H9 (cell line): ENCODE measurements at regions not wholly inside any gene's neighbourhood (a gene's known extent, or its start where the extent isn't known, plus 50 kb on each side); places are given as distances from the start of the nearest gene placed in this dataset.

ENCODE experiments used
- DNase-seq: peaks from one replicate; pipeline ENCODE4 v3.0.0-alpha.2; 2017
- H2AFZ ChIP-seq: one replicate; pipeline ENCODE4 v1.6.1; 2013; ENCODE audit warnings: mild to moderate bottlenecking, low read length, control low read depth, moderate library complexity
- H2AK5ac ChIP-seq: 2 replicates; pipeline ENCODE4 v1.6.1; 2013; ENCODE audit warnings: low read length, control low read depth, mixed read lengths; ENCODE audit not compliant: insufficient read length
- H2BK120ac ChIP-seq: one replicate; pipeline ENCODE4 v1.6.1; 2013; ENCODE audit warnings: low read depth, mild to moderate bottlenecking, low read length, control low read depth, inconsistent platforms; ENCODE audit not compliant: poor library complexity, severe bottlenecking
- H2BK12ac ChIP-seq: 2 replicates; pipeline ENCODE4 v1.6.1; 2013; ENCODE audit warnings: low read length, control low read depth, mixed read lengths, low read depth; ENCODE audit not compliant: insufficient read length
- H2BK15ac ChIP-seq: 2 replicates; pipeline ENCODE4 v1.6.1; 2013; ENCODE audit warnings: low read depth, low read length, control low read depth
- H2BK20ac ChIP-seq: one replicate; pipeline ENCODE4 v1.6.1; 2013; ENCODE audit warnings: low read depth, mild to moderate bottlenecking, low read length, control low read depth, inconsistent platforms; ENCODE audit not compliant: poor library complexity, severe bottlenecking
- H2BK5ac ChIP-seq: 2 replicates; pipeline ENCODE4 v1.6.1; 2013; ENCODE audit warnings: low read length, control low read depth, mixed read lengths; ENCODE audit not compliant: insufficient read length
- H3K14ac ChIP-seq: 2 replicates; pipeline ENCODE4 v1.6.1; 2013; ENCODE audit warnings: low read length, control low read depth; ENCODE audit not compliant: insufficient read depth
- H3K18ac ChIP-seq: 2 replicates; pipeline ENCODE4 v1.6.1; 2013; ENCODE audit warnings: low read depth, mild to moderate bottlenecking, mixed read lengths, low read length, control low read depth; ENCODE audit not compliant: insufficient read length
- H3K23ac ChIP-seq: 2 replicates; pipeline ENCODE4 v1.6.1; 2013; ENCODE audit warnings: low read length, control low read depth, mixed read lengths, low read depth; ENCODE audit not compliant: insufficient read length
- H3K23me2 ChIP-seq: 2 replicates; pipeline ENCODE4 v1.6.1; 2013; ENCODE audit warnings: low read depth, mild to moderate bottlenecking, mixed read lengths, low read length, control low read depth; ENCODE audit not compliant: insufficient read length, poor library complexity, severe bottlenecking
- H3K27ac ChIP-seq: 2 replicates; pipeline ENCODE4 v1.5.1; 2013; ENCODE audit warnings: low read length, control low read depth, mixed read lengths, low read depth; ENCODE audit not compliant: insufficient read length
- H3K27me3 ChIP-seq: 2 replicates; pipeline ENCODE4 v1.6.1; 2013; ENCODE audit warnings: low read length, control low read depth, inconsistent platforms; ENCODE audit not compliant: insufficient read depth
- H3K4ac ChIP-seq: 2 replicates; pipeline ENCODE4 v1.6.1; 2013; ENCODE audit warnings: low read depth, mild to moderate bottlenecking, control low read depth, inconsistent platforms, low read length, moderate library complexity
- H3K4me1 ChIP-seq: 2 replicates; pipeline ENCODE4 v1.6.1; 2013; ENCODE audit warnings: low read length, control low read depth, inconsistent platforms; ENCODE audit not compliant: insufficient read depth
- H3K4me2 ChIP-seq: 2 replicates; pipeline ENCODE4 v1.6.1; 2013; ENCODE audit warnings: low read length, control low read depth, mixed read lengths; ENCODE audit not compliant: insufficient read length, insufficient read depth
- H3K56ac ChIP-seq: 2 replicates; pipeline ENCODE4 v1.6.1; 2013; ENCODE audit warnings: low read depth, mild to moderate bottlenecking, mixed read lengths, low read length, control low read depth; ENCODE audit not compliant: insufficient read length
- H3K79me1 ChIP-seq: 2 replicates; pipeline ENCODE4 v1.6.1; 2013; ENCODE audit warnings: low read depth, mild to moderate bottlenecking, moderate library complexity, low read length, control low read depth, inconsistent platforms; ENCODE audit not compliant: insufficient read depth, poor library complexity, severe bottlenecking
- H3K79me2 ChIP-seq: 2 replicates; pipeline ENCODE4 v1.6.1; 2013; ENCODE audit warnings: low read length, control low read depth, inconsistent platforms; ENCODE audit not compliant: insufficient read depth
- H3K9ac ChIP-seq: 2 replicates; pipeline ENCODE4 v1.6.1; 2013; ENCODE audit warnings: low read length, control low read depth, mixed read lengths; ENCODE audit not compliant: insufficient read length; ENCODE audit errors: extremely low read depth
- H3K9me3 ChIP-seq: one replicate; pipeline ENCODE4 v1.6.1; 2013; ENCODE audit warnings: low read depth, low read length, inconsistent platforms; ENCODE audit not compliant: control insufficient read depth
- H3T11ph ChIP-seq: one replicate; pipeline ENCODE4 v1.6.1; 2013; ENCODE audit warnings: mild to moderate bottlenecking, low read length, control low read depth, inconsistent platforms
- H4K20me1 ChIP-seq: one replicate; pipeline ENCODE4 v1.6.1; 2013; ENCODE audit not compliant: control insufficient read depth, insufficient read length, insufficient read depth
- H4K5ac ChIP-seq: 2 replicates; pipeline ENCODE4 v1.6.1; 2013; ENCODE audit warnings: low read depth, mild to moderate bottlenecking, mixed read lengths, low read length, control low read depth; ENCODE audit not compliant: insufficient read length
- H4K8ac ChIP-seq: replicated peaks from 2 replicates; pipeline ENCODE4 v1.6.1; 2013; ENCODE audit warnings: low read length, control low read depth, mixed read lengths, low read depth; ENCODE audit not compliant: insufficient read length
- H4K91ac ChIP-seq: 2 replicates; pipeline ENCODE4 v1.6.1; 2013; ENCODE audit warnings: low read depth, mild to moderate bottlenecking, moderate library complexity, mixed read lengths, low read length, control low read depth; ENCODE audit not compliant: insufficient read length
- H3K27ac Mint-ChIP-seq, 3 experiments: 2 replicates in 2 of 3; 3 replicates in 1 of 3; pipeline ENCODE4 v1.8.0; 2020 to 2021; ENCODE audit warnings: mixed read lengths in 3 of 3, mild to moderate bottlenecking in 1 of 3, moderate library complexity in 1 of 3
- H3K27me3 Mint-ChIP-seq: 2 replicates; pipeline ENCODE4 v1.8.0; 2021; ENCODE audit warnings: low read depth, mild to moderate bottlenecking, moderate library complexity, mixed read lengths
- H3K36me3 Mint-ChIP-seq, 3 experiments: 2 replicates in 2 of 3; 3 replicates in 1 of 3; pipeline ENCODE4 v1.8.0; 2020 to 2021; ENCODE audit warnings: low read depth in 3 of 3, mixed read lengths in 3 of 3; ENCODE audit not compliant: insufficient read depth in 1 of 3
- H3K4me1 Mint-ChIP-seq, 2 experiments: 2 replicates each; pipeline ENCODE4 v1.8.0; 2020; ENCODE audit warnings: mixed read lengths in 2 of 2
- H3K4me3 Mint-ChIP-seq, 2 experiments: 2 replicates in 1 of 2; 3 replicates in 1 of 2; pipeline ENCODE4 v1.8.0; 2020 to 2021; ENCODE audit warnings: mild to moderate bottlenecking in 2 of 2, mixed read lengths in 2 of 2, moderate library complexity in 1 of 2
- H3K9me3 Mint-ChIP-seq, 2 experiments: 2 replicates in 1 of 2; 3 replicates in 1 of 2; pipeline ENCODE4 v1.8.0; 2020; ENCODE audit warnings: mild to moderate bottlenecking in 2 of 2, mixed read lengths in 2 of 2, moderate library complexity in 1 of 2
- WGBS: extraction: QIAGEN DNeasy Blood & Tissue Kit; methylation state at CpG from one replicate; pipeline ENCODE4 v1.1.7; 2013; ENCODE audit warnings: missing lambda C conversion rate, low lambda C conversion rate, mixed read lengths; ENCODE audit not compliant: insufficient read length; ENCODE audit errors: extremely low coverage; 5-methylcytosine and 5-hydroxymethylcytosine counted together
- TF ChIP-seq, protein P1 (sequence below): fragments of 200-600 bp; sonication (generic); conservative IDR thresholded peaks from 3 replicates; pipeline ENCODE4 v1.8.0; 2021; ENCODE audit warnings: antibody characterized with exemption, mild to moderate bottlenecking

DNA sequence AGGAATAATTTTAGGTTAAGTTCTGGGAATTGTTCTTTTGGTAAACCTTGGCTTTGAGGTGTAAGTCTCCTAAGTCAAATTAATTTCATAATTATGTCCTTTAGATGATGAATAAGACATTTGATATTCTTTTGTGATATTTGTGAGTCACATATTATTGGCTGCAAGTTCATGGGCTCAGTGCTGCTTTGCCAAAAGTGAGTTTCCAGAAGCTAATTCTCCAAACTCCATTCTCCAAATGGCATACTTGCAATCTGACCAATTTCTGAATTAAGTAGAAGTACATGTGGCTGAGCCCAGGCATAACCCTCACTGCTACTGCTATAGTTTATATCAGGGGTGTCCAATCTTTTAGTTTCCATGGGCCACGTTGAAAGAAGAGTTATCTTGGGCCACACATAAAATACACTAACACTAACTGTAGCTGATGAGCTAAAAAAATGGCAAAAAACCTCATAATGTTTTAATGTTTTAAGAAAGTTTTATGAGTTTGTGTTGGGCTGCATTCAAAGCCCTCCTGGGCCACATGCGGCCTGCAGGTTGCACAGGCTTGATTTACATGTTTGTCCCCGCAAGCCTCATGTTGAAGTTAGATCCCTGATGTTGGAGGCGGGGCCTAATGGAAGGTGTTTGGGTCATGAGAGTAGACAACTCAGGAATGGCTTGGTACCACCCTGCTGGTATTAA is 196.1 kb downstream of the ZNF330 start:
- Mint-ChIP-seq H3K27me3 (peaks cover 5% of the 10 kb centered on the region), H3K36me3 (no peaks in the 10 kb centered on the region), H3K9me3 (no peaks in the 10 kb centered on the region), H3K4me3 (no peak overlapping the region), H3K27ac (no peak overlapping the region), H3K4me1 (no peaks in the 10 kb centered on the region)
- Histone ChIP-seq H4K91ac (no peak overlapping the region), H2BK20ac (no peak overlapping the region), H3K9ac (no peak overlapping the region), H3K14ac (no peak overlapping the region), H4K8ac (no peak overlapping the region), H3K79me2 (no peaks in the 10 kb centered on the region), H3K79me1 (no peaks in the 10 kb centered on the region), H2BK15ac (no peak overlapping the region), H3K27ac (no peak overlapping the region), H2BK120ac (no peak overlapping the region), H3K23ac (no peak overlapping the region), H3K4ac (no peak overlapping the region), H3K18ac (no peak overlapping the region), H3K56ac (no peak overlapping the region), H3K4me2 (no peak overlapping the region), H3K9me3 (no peaks in the 10 kb centered on the region), H2AFZ (no peak overlapping the region), H2BK12ac (no peak overlapping the region), H3K23me2 (no peaks in the 10 kb centered on the region), H4K20me1 (no peaks in the 10 kb centered on the region), H3K27me3 (no peaks in the 10 kb centered on the region), H2BK5ac (no peak overlapping the region), H4K5ac (no peak overlapping the region), H3K4me1 (no peaks in the 10 kb centered on the region), H2AK5ac (no peak overlapping the region), H3T11ph (no peak overlapping the region)
- TF ChIP-seq, protein P1, sequence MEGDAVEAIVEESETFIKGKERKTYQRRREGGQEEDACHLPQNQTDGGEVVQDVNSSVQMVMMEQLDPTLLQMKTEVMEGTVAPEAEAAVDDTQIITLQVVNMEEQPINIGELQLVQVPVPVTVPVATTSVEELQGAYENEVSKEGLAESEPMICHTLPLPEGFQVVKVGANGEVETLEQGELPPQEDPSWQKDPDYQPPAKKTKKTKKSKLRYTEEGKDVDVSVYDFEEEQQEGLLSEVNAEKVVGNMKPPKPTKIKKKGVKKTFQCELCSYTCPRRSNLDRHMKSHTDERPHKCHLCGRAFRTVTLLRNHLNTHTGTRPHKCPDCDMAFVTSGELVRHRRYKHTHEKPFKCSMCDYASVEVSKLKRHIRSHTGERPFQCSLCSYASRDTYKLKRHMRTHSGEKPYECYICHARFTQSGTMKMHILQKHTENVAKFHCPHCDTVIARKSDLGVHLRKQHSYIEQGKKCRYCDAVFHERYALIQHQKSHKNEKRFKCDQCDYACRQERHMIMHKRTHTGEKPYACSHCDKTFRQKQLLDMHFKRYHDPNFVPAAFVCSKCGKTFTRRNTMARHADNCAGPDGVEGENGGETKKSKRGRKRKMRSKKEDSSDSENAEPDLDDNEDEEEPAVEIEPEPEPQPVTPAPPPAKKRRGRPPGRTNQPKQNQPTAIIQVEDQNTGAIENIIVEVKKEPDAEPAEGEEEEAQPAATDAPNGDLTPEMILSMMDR, result no peak
- no peak for DNase-seq
- WGBS, result no CpG with 5 or more reads among the region's 4 CpGs
